OCI-LY1 (cell line): ENCODE measurements at regions not wholly inside any gene's neighbourhood (a gene's known extent, or its start where the extent isn't known, plus 50 kb on each side); places are given as distances from the start of the nearest gene placed in this dataset.

ENCODE experiments used
- CTCF ChIP-seq: fragments of 200-600 bp; sonication (generic), shearing (Covaris generic); IDR thresholded peaks from 2 replicates; pipeline ENCODE4 v1.5.1; 2017; ENCODE audit warnings: mild to moderate bottlenecking, antibody characterized with exemption, low read length, moderate library complexity, mixed read lengths
- EZH2 ChIP-seq: fragments of 200-600 bp; sonication (generic), shearing (Covaris generic); IDR thresholded peaks from 2 replicates; pipeline ENCODE4 v1.8.0; 2017; ENCODE audit warnings: borderline replicate concordance, mixed run types, mild to moderate bottlenecking, antibody characterized with exemption, low read length, moderate library complexity, mixed read lengths

- TF ChIP-seq CTCF (no peak), EZH2 (no peak)
These were observed 872.5 kb upstream of the SLIT2 start for GRCh38 chr4:19379191-19379708.
